Posterior vena cava (tissue), 2 donors: ENCODE measurements at regions not wholly inside any gene's neighbourhood (a gene's known extent, or its start where the extent isn't known, plus 50 kb on each side); places are given as distances from the start of the nearest gene placed in this dataset.

Source experiments
- DNase-seq: peaks from one replicate; pipeline ENCODE4 v3.0.0-alpha.2; 2020; ENCODE audit warnings: low spot score
- intact Hi-C, 2 donors: fragments of 100-400 bp; cut with DNase I; formaldehyde crosslinking; loops; one replicate each; pipeline versions ENCODE4 v1.14.1 to v1.14.2; 2022 to 2023
- donor health status: DM: yes; HTN: yes; CAD: no.
- donor health status: DM: yes; HTN: yes; CAD: no.

GRCh38 chr2:147214914-147215313, 629.9 kb upstream of the ACVR2A start:
- DNase-seq: no peak
- intact Hi-C loops: no loop called here

GRCh38 chr2:147211484-147211883, 633.3 kb upstream of the ACVR2A start:
- intact Hi-C loops: no loop called here

GRCh38 chr2:147204102-147204501, 640.7 kb upstream of the ACVR2A start:
- DNase-seq: no peak
- intact Hi-C loops: no loop called here

More at GRCh38 chr2:147211484-147211883, 633.3 kb upstream of the ACVR2A start:
- no peak for DNase-seq

DNA sequence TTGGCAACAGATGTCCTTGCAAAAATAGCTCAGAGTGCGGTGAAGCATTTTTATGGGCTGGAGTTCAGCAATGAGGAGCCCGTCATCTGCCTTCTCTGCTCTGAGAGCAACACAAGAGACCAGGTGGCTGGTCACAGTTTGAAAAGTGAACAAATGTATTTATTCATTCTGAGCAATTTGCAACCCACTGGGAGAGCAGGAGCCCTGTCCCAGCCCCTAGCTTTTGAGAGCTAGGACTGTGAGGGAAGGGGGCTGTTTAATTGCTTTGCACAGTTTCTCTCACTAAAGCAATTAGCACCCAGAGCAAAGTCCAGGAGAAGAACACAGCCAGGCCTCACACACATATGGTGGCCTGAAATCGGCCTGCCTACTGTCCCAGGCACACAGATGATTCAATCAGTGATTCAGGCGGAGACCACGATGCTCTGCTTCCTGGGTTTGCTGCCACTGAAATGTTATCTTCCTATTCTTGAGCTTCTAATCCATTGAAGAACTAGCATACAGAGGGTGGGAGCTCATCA, 646.1 kb upstream of the ACVR2A start:
- intact Hi-C loops: no loop called here
- DNase-seq: no peak

DNA sequence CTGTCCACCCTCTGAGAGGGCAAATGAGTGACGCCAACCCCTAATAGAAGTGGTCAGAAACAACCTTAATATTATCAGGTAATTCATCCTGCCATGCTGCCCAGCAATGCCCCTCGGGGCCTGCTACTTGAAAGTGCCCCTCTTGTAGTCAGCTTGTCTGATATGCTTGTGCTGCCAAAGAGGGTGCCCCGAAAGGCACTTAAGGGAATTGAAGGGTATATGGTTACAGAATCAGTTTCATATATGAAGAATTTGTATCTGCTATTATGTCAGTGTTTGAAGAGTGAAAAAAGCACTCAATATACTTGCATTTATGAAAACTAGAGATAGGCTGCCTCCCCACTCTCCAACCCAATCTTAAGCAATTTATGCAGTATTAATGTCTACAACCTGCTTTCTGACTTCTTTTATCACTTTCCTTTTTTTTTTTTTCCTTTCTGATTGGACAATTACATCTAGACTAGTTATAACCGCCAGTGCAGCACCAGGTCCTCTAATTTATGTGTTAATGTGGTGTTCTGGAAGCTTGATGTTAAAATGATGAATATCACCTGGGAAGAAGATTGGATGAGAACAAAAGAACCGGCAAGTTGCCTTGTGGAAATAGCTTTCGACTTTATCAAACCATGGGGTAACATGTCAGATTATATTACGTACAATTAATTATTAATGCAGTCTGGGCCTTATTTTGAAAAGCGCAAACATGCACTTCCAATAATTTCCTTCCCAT, 646.9 kb upstream of the ACVR2A start:
- DNase-seq: no peak
- intact Hi-C loops: no loop called here

DNA sequence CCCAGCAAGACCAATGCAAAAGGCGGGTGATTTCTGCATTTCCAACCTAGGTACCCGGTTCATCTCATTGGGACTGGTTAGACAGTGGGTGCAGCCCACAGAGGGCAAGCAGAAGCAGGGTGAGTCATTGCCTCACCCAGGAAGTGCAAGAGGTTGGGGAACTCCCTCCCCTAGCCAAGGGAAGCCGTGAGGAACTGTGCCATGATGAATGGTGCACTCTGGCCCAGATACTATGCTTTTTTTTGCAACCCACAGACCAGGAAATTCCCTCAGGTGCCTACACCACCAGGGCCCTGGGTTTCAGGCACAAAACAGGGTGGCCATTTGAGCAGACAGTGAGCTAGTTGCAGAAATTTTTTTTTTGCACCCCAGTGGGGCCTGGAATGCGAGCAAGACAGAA, 662.6 kb upstream of the ACVR2A start:
- DNase-seq: no peak
- intact Hi-C loops: no loop called here

GRCh38 chr2:147181351-147182029, 663.3 kb upstream of the ACVR2A start:
- intact Hi-C loops: no loop called here
- no peak for DNase-seq

DNA sequence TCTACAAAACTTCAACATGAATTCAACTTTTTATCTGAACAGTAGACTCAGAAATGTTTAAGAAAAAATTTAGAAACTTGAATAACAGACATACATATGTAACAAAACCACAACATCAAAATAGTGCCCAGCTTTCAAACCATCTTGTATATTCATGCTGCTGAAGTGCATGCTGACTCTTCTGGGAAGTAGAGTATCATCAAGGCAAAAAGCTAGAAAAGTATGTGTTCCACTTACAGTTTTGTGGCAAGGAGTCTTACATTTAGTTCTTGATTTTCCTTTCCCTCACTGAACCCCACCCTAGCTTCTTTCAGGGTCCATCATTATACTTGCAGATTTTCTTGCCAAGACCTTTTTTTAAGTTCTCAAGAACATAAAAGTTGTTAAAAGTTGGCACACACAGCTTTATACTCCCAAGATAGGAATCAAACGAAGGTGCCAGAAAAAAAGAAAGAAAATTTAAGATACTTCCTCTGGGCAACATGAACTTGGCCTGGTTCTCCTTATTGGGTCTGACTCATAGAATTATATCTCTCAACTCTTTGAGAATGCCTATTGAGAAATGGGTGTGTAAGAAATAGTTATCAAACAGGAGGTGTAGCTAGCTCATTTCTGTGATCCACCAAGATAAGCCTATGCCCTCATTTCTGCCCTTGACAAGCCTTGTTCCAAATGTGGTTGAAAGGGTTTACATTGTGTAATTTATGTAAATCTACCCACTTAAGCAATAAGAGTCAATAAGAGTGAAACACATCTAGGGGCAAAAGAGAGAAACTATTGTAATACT, 667.6 kb upstream of the ACVR2A start:
- intact Hi-C loops: no loop called here
- DNase-seq: no peak

DNA sequence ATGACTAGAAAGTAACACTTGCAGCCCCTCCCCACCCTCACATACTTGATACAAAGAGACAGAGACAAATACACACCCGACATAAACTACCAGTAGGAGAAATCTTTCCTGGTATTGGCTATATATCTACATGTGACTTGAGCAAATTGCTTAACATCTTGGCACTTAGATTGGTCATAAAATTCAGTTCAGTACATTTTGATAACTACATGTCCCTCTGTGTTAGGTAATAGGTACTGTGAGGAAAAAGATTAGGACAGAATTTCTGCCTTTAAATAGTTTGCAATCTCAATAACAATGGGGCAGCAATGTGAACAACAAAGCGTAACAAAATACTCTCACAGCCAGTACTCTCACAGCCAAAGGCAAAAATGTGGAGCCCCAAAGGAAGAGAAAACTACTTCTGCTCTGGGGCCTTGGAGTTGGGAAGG, 670.0 kb upstream of the ACVR2A start:
- DNase-seq: no peak
- intact Hi-C loops: no loop called here

DNA sequence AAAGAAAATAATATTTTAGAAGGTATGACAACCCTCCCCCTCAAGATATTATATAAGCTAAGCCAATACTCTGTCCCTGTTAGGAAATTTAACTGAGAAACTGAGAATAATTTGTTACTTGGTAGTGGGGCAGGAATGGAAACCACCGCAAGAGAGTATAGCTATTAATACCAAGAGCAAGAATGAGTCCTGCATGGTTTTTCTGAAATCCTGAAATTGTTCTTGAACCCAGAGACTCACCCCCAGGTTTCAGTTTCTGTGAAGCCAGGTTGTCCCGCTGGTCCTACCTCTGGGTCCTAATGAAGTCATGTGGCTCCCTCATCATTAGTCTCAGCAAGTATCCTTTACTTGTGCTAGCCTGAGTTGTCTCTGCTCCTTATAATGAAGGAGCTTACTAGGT, 671.0 kb upstream of the ACVR2A start:
- intact Hi-C loops: no loop called here

GRCh38 chr2:147173189-147173581, 671.6 kb upstream of the ACVR2A start:
- intact Hi-C loops: no loop called here
- no peak for DNase-seq

More for the DNA sequence above, 671.0 kb upstream of the ACVR2A start:
- DNase-seq: no peak

DNA sequence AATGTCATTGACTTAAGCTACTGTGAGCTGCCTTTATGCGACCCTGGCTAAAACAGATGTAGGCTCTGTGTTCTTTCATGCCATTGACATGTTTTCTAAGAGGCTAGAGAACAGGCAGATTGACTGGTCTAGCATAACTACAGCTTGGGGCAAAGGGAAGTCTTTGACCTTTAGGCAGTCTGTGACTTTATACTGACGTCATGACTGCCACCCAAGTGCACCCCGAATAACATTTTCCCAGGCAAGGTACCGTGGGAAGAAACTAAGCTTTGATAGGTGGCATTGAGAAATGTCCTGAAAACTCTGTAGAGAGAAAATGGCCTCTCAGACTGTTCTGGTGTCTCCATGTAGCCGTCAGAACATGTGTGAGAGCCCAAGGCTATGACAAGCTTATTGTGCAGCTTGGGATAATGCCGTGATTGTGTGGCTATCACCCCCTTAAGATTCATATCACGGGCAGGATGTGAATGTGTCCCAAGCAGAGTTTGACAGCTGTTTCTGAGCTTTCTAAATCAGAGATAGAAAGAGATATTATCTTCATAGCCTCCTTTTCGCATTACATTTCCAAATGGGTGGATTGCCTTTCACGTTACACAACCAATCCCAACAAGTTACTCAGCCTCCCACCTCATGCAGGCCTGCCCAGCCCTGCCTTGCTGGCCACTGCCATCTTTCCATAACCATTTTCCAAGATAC, 672.2 kb upstream of the ACVR2A start:
- intact Hi-C loops: no loop called here
- no peak for DNase-seq

DNA sequence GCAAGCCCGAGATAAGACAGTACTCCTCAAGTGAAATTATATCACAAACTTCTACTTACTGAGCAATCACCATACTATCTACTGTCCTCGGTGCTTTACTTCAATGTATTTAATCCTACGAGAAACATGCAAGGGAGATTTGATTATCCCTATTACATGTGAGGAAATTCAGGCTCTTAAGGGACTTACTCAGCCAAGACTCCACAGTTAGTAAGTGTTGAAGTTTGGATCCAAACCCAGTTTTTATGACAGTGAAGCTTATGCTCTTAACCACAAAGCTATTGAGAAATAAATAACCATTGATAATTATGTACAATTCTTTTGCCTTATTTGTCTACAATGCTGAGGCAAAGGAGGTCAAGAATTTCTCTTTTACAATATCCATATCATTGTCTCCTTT, 672.9 kb upstream of the ACVR2A start:
- DNase-seq: no peak
- intact Hi-C loops: no loop called here

- DNase-seq: no peak
- intact Hi-C loops: no loop called here
These were observed 673.9 kb upstream of the ACVR2A start for GRCh38 chr2:147170932-147171331.

DNA sequence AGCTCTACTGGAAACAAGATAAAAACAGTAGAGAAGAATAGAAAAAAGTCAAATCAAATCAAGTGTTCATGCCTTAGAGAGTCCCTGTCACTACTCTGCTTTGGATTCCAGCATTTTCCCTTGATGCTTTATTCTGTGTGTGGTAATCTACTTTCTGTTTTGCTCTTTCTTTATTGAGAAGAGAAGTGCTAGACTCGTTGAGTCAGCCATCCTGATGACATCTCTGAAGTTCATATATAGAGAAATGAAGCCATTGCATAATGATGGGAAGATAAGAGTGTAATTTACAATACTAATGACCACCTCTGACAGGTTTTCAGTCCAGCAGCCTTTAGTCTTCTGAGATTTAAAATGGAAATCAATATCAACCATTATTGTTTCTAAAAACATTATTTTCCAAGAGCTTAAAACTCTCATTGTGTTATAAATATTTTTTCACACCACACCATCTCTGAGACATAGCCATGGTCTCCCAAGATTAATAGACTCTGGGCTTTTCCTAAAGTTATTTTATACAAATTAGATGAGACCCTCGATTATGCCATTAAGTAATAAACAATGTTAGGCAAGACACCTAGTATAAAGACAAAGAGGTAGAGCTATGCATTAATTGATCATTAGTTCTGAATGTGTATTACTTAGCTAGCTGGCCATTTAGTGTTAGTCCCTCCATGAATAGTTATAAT, 679.0 kb upstream of the ACVR2A start:
- no peak for DNase-seq
- intact Hi-C loops: no loop called here

DNA sequence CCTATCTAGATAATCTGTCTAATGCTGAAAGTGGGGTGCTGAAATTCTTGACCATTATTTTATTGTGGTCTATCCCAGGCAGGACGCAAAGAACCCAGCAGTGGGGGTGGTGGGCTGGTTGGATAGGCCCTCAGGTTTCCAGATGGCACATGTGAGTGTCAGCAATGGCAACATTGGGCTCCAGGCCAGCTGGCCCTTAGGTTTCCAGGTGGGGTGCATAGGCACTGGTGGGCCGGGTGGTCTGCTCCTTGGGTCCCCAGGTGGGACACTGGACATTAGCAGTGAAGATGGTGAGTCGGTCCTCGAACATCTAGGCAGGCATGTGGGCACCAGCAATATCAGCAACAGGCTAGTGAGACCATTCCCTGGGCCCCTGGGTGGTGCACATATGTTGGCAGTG, 680.3 kb upstream of the ACVR2A start:
- DNase-seq: no peak
- intact Hi-C loops: no loop called here

DNA sequence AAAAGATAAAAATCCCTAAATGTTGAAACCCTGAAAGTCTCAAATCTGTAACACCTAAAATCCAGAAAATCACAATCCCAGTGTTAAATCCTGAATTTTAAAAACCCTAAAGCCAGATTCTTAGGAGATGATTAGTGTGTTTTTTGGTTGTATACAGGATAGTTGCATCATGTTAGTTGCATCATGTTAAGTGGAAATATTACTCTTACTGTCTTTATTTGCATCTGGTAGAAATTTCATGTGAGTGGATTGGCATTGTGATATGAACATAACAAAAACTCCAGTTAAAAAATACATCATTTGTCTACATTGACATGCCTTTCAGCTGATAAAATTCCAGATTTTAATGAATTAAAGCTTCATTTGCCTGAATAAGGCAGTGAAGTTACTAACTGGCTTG, 683.1 kb upstream of the ACVR2A start:
- no peak for DNase-seq
- intact Hi-C loops: no loop called here

GRCh38 chr2:147156970-147157369, 687.9 kb upstream of the ACVR2A start:
- intact Hi-C loops: no loop called here
- DNase-seq: no peak

DNA sequence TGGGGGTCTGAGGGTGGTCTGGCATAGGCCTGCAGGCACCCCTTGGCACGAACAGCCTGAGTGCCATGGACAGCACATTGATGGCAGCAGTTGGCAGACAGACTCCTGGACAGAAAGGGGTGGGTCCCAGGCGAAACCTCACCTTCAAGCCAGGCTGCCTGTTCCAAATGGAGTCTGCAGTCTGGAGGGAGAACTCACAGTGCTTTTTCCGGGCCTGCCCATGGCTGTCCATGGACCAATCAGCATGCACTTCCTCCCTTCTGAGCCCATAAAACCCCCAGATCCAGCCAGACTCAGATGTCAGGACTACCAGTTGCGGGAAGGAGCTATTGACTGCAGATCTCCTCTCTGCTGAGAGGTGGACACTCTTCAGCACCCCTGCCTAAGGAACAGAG, 694.6 kb upstream of the ACVR2A start:
- intact Hi-C loops: no loop called here
- no peak for DNase-seq
